Heart left ventricle (tissue), 16 donors: ENCODE measurements at regions not wholly inside any gene's neighbourhood (a gene's known extent, or its start where the extent isn't known, plus 50 kb on each side); places are given as distances from the start of the nearest gene placed in this dataset.
A peak's percentile ranks its signal among the peaks of the same experiment; 100 is the strongest.
"Not testable (repeated sequence)": the region's sequence is repeated elsewhere in the genome, so short reads cannot be mapped to it uniquely, and the experiment has no call there.

Experiments
- ATAC-seq, 4 donors: fragments of 200-7000 bp; cut with Tn5 transposase; one replicate each; pipeline ENCODE4 v1.9.1; 2020 to 2022; ENCODE audit warnings: moderate library complexity in 4 of 4, mild to moderate bottlenecking in 3 of 4, moderate number of reproducible peaks in 1 of 4
- DNase-seq, 5 donors: peaks; one replicate each; pipeline ENCODE4 v3.0.0-alpha.2; 2020
- H3K27ac ChIP-seq, 12 donors: fragments of 200-600 bp; sonication (generic) in 4 of 12; one replicate each; pipeline versions ENCODE4 v1.5.0 to v1.8.0; 2016 to 2022; ENCODE audit warnings: mild to moderate bottlenecking in 2 of 12
- H3K27me3 ChIP-seq, 9 donors: fragments of 200-600 bp; sonication (generic) in 2 of 9; one replicate each; pipeline versions ENCODE4 v1.5.1 to v1.8.0; 2016 to 2022; ENCODE audit warnings: mild to moderate bottlenecking in 3 of 9
- H3K36me3 ChIP-seq, 9 donors: fragments of 200-600 bp; sonication (generic) in 2 of 9; one replicate each; pipeline versions ENCODE4 v1.5.0 to v1.8.0; 2018 to 2022; ENCODE audit warnings: mild to moderate bottlenecking in 2 of 9
- H3K4me1 ChIP-seq, 12 donors: fragments of 200-600 bp; sonication (generic) in 4 of 12; one replicate each; pipeline versions ENCODE4 v1.5.0 to v1.8.0; 2016 to 2022; ENCODE audit warnings: mild to moderate bottlenecking in 3 of 12
- H3K4me3 ChIP-seq, 12 donors: fragments of 200-600 bp; sonication (generic) in 4 of 12; one replicate each; pipeline versions ENCODE4 v1.5.0 to v1.8.0; 2017 to 2022; ENCODE audit warnings: mild to moderate bottlenecking in 9 of 12, moderate library complexity in 4 of 12
- H3K9me3 ChIP-seq, 12 donors: fragments of 200-600 bp; sonication (generic) in 4 of 12; one replicate each; pipeline versions ENCODE4 v1.5.0 to v1.8.0; 2016 to 2022; ENCODE audit warnings: mild to moderate bottlenecking in 1 of 12
- CTCF ChIP-seq, 12 donors: fragments of 200-600 bp; sonication (generic) in 4 of 12; IDR thresholded peaks; one replicate each; pipeline versions ENCODE4 v1.5.0 to v1.8.0; 2018 to 2022; ENCODE audit warnings: antibody characterized with exemption in 12 of 12, mild to moderate bottlenecking in 5 of 12
- POLR2A ChIP-seq, 2 donors: fragments of 450-650 bp; IDR thresholded peaks; one replicate each; pipeline ENCODE4 v1.6.1; 2017; ENCODE audit warnings: antibody characterized with exemption in 2 of 2, mild to moderate bottlenecking in 2 of 2, moderate library complexity in 2 of 2
- WGBS, 4 donors: extraction: QIAGEN DNeasy Blood & Tissue Kit in 2 of 4; methylation state at CpG; one replicate each; pipeline versions ENCODE4 v1.1.5 to v1.1.7; 2013 to 2018; 5-methylcytosine and 5-hydroxymethylcytosine counted together
- intact Hi-C, 10 donors: fragments of 100-400 bp; cut with DNase I; formaldehyde crosslinking; loops; one replicate each; pipeline versions ENCODE4 v1.11.1 to v1.14.2; 2022
- donor health status: ischemic (EF 13 %, LVEDD 7.1; RV severe dilation, severe dysfunction).
- donor health status: healthy with polysubstance abuse.
- donor health status: DM: no; HTN: yes; CAD: no.
- donor health status: DM: no; HTN: no; CAD: no.
- donor health status: ischemic (EF 25% LVEDD 6.9; RV normal size, moderate dysfunction).
- donor health status: ischemic (EF 25% LVEDD 5.7; RV mildly dilated, moderate dysfunction).
- donor health status: healthy.
- donor health status: DM: yes; HTN: yes; CAD: no.
- donor health status: ischemic (EF 35%, LVEDD 5.7; RV mildly dilated, moderate dysfunction).
- donor health status: nonischemic (EF 11% LVEDD 7.7; RV severe dilation, severe dysfunction).
- donor health status: DM: yes; HTN: yes; CAD: no.
- donor health status: PGD.
- donor health status: ischemic (EF 29% LVEDD 5.4; RV normal size, mild dysfunction).
- donor health status: nonischemic (EF 23%, LVEDD 6.1; RV moderate dilation, normal function).

GRCh38 chr2:39492095-39492590, 55.1 kb upstream of the MAP4K3 start:
- H3K9me3 ChIP-seq: no peaks in the 10 kb centered on the region
- peak overlapping the region; percentile 5 to 91 (median 60) for H3K27ac ChIP-seq
- intact Hi-C loops: loop anchor here in 2 of 10 donors (5.0 to 10.0 kb wide), 2 partner anchors 55 to 57 kb away; partner anchors contain the start of gene MAP4K3 (in 2 of the 2)
- DNase-seq: no peak
- peak overlapping the region in 1 of 12 donors; percentile 5 for H3K4me3 ChIP-seq
- TF ChIP-seq POLR2A (IDR thresholded peaks at IDR 0.05) (no peak), CTCF (IDR thresholded peaks at IDR 0.05) (no peak)
- H3K36me3 ChIP-seq: no peaks in the 10 kb centered on the region
- WGBS, 4 donors: 28 to 52% (median 39%) methylated on average over 3 of the region's 3 CpGs
- peak; percentile 70 to 88 (median 84) for ATAC-seq
- peaks cover 0 to 65% (median 25%) of the 10 kb centered on the region in 12 donors for H3K4me1 ChIP-seq
- H3K27me3 ChIP-seq: no peaks in the 10 kb centered on the region

- H3K9me3 ChIP-seq: no peaks in the 10 kb centered on the region
- H3K36me3 ChIP-seq: no peaks in the 10 kb centered on the region
- intact Hi-C loops: loop anchor here in 2 of 10 donors (5.0 to 10.0 kb wide), 2 partner anchors 55 to 58 kb away; partner anchors contain the start of gene MAP4K3 (in 2 of the 2)
- H3K27me3 ChIP-seq: no peaks in the 10 kb centered on the region
- H3K4me3 ChIP-seq: peak overlapping the region in 1 of 12 donors; percentile 5
- peak overlapping the region; percentile 5 to 91 (median 60) for H3K27ac ChIP-seq
- DNase-seq: no peak
- no peak for ATAC-seq
- TF ChIP-seq CTCF (IDR thresholded peaks at IDR 0.05): no peak
- TF ChIP-seq POLR2A (IDR thresholded peaks at IDR 0.05): no peak
- peaks cover 0 to 66% (median 25%) of the 10 kb centered on the region in 12 donors for H3K4me1 ChIP-seq
Observed at GRCh38 chr2:39492716-39493115, 55.6 kb upstream of the MAP4K3 start.

- WGBS, 4 donors: 19 to 40% (median 29%) methylated on average over 5 to 6 of the region's 6 CpGs
- no peak for TF ChIP-seq POLR2A (IDR thresholded peaks at IDR 0.05)
- TF ChIP-seq CTCF (IDR thresholded peaks at IDR 0.05): no peak
- H3K9me3 ChIP-seq: no peaks in the 10 kb centered on the region
- ATAC-seq (peak; percentile 63 to 86 (median 67)), DNase-seq (peak in 4 of 5 donors; percentile 26 to 55 (median 42))
- peaks cover 0 to 67% (median 37%) of the 10 kb centered on the region in 12 donors for H3K4me1 ChIP-seq
- no peaks in the 10 kb centered on the region for H3K36me3 ChIP-seq
- H3K4me3 ChIP-seq: no peak overlapping the region
- intact Hi-C loops: loop anchor here in 3 of 10 donors (5.0 to 10.0 kb wide), 3 partner anchors 58 to 118 kb away; partner anchors contain the start of gene MAP4K3 (in 2 of the 3)
- peak overlapping the region in 11 of 12 donors; percentile 27 to 79 (median 71) for H3K27ac ChIP-seq
- H3K27me3 ChIP-seq: no peaks in the 10 kb centered on the region
Observed at GRCh38 chr2:39494784-39495251, 57.7 kb upstream of the MAP4K3 start.

DNA sequence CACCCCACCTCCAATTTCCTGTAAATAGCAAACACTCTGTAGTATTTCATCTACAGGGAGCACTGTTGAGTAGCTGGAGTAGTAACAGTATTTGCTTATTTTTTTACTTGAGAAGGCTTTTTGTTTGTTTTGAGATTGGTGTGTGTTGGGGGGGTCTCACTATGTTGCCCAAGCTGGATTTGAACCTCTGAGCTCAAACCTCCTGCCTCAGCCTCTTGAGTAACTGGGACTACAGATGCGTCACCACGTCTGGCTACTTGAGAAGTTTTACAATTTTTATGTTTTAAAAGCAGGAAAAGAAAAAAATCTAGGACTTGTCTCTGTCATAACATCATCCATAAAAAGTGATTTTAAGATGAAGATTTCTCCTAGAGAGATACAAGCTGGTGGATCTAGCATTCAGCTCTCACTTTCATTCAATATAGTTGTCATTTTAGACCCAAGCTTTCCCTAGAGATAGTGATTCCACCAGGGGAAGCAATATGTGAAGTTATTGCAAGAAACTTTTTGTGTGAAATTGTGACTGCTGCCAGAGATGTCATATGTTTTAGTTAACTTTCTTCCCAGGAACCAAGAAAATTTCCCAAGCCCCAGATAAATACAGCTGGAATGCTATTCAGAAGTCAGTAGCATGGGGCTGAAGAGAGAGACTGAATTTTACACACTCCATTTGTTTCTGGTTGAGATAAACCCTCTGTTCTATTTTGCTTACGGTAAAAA, 60.2 kb upstream of the MAP4K3 start:
- no peaks in the 10 kb centered on the region for H3K27me3 ChIP-seq
- DNase-seq (peak in 2 of 5 donors; percentile 33 to 51), ATAC-seq (peak; percentile 21 to 52 (median 42))
- H3K9me3 ChIP-seq: no peaks in the 10 kb centered on the region
- no peaks in the 10 kb centered on the region for H3K36me3 ChIP-seq
- whole genome bisulfite sequencing, 4 donors: 59 to 75% (median 65%) methylated on average over 3 of the region's 3 CpGs
- H3K27ac ChIP-seq: peak overlapping the region in 9 of 12 donors; percentile 23 to 71 (median 55)
- no peak overlapping the region for H3K4me3 ChIP-seq
- peaks cover 2 to 68% (median 50%) of the 10 kb centered on the region in 12 donors for H3K4me1 ChIP-seq
- TF ChIP-seq POLR2A (IDR thresholded peaks at IDR 0.05): no peak
- TF ChIP-seq CTCF (IDR thresholded peaks at IDR 0.05): peak in 1 of 12 donors; percentile 9
- intact Hi-C loops: loop anchor here in 3 of 10 donors (5.0 to 10.0 kb wide), 2 partner anchors 62 to 120 kb away; partner anchors contain the start of gene MAP4K3 (in 1 of the 3)

GRCh38 chr2:39498176-39498575, 61.1 kb upstream of the MAP4K3 start:
- H3K36me3 ChIP-seq, H3K4me3 ChIP-seq, H3K27me3 ChIP-seq, H3K9me3 ChIP-seq, DNase-seq, ATAC-seq: not testable (repeated sequence)
- 88 to 93% (median 92%) methylated on average over 5 of the region's 5 CpGs for WGBS, 4 donors
- intact Hi-C loops: loop anchor here in 3 of 10 donors (5.0 to 10.0 kb wide), 2 partner anchors 63 to 121 kb away; partner anchors contain the start of gene MAP4K3 (in 1 of the 3)
- Histone ChIP-seq H3K4me1 (peaks cover 2 to 58% (median 46%) of the 10 kb centered on the region in 12 donors), H3K27ac (peak overlapping the region in 3 of 12 donors; percentile 11 to 71 (median 68))
